GM18505 (cell line): ENCODE measurements at regions not wholly inside any gene's neighbourhood (a gene's known extent, or its start where the extent isn't known, plus 50 kb on each side); places are given as distances from the start of the nearest gene placed in this dataset.

Experiments used
- ATAC-seq: cut with Tn5 transposase; IDR thresholded peaks from one replicate; pipeline ENCODE4 v1.9.1; 2021; ENCODE audit not compliant: unreplicated experiment
- POLR2A ChIP-seq: IDR thresholded peaks from 4 replicates; pipeline ENCODE4 v1.6.1; 2011; ENCODE audit warnings: borderline replicate concordance; ENCODE audit not compliant: insufficient read depth, insufficient read length; ENCODE audit errors: extremely low read depth

- TF ChIP-seq POLR2A, result no peak
- ATAC-seq, result no peak
These were observed 151.4 kb upstream of the CPSF6 start for GRCh38 chr12:69087986-69088385.

- TF ChIP-seq POLR2A, result no peak
- no peak for ATAC-seq
These were observed 148.6 kb upstream of the CPSF6 start for GRCh38 chr12:69090722-69091121.

DNA sequence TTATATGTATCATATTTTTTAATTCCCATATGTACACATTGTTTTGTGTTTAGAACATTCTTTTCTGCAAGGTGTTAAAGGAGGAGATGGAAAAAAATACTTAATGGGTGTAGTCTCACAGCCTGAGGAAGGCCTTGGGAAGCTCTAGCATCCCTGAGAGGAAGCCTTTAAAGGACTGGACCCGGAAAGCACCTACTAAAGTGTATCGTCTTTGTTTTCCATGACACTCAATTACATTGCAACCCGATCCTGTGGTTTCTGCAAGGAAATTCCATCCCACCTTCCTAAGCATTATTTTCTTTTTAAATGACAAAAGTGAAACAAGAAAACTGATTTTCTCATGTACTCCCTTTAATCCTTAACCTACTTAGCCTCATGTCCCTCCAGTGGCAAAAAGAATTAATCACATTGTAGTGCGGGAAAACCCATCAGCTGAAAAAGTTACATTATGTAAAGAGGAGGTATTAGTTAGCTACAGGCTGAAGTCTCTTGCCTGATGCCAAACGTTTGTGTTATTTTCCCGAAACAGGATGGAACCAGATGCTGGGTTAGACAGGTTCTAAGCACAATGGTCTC lies 147.8 kb upstream of the CPSF6 start:
- TF ChIP-seq POLR2A, result no peak
- ATAC-seq, result no peak

GRCh38 chr12:69092137-69092536 lies 147.2 kb upstream of the CPSF6 start:
- no peak for TF ChIP-seq POLR2A
- ATAC-seq, result no peak

- TF ChIP-seq POLR2A, result no peak
- no peak for ATAC-seq
These were observed 144.7 kb upstream of the CPSF6 start for GRCh38 chr12:69094606-69095216.

DNA sequence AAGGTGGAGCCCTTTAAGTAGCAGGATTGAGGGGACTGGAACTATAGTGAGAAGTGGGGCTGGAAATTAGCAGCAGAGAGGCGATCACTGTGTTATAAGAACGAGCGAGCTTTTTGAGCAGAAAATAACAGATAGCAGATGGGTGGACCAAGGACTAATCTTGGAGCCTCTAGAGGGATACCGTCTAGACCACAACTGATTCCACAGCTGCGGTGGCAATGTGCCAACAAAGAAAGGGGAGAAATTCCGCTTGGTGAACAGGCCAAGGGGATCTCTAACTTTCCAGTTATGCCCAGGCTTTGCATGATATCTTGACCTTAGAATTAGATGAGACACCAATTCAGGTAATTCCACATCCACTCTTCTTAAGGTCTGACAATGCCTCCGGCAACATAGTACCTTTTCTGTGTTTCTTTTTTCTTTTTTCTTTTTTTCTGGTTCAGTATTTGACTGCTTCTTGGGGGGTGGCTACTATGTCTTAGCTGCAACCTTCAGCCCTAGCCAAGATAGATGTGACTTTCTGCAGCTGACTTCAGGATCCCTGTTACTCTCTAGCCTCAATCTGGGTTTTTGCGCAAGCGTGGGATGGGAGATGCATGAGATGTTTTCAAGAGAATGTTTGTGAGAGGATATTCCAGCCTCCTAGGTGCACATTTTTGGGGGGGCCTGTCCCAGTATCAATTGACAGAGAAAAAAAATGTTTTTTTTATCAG lies 143.4 kb upstream of the CPSF6 start:
- no peak for ATAC-seq
- no peak for TF ChIP-seq POLR2A

DNA sequence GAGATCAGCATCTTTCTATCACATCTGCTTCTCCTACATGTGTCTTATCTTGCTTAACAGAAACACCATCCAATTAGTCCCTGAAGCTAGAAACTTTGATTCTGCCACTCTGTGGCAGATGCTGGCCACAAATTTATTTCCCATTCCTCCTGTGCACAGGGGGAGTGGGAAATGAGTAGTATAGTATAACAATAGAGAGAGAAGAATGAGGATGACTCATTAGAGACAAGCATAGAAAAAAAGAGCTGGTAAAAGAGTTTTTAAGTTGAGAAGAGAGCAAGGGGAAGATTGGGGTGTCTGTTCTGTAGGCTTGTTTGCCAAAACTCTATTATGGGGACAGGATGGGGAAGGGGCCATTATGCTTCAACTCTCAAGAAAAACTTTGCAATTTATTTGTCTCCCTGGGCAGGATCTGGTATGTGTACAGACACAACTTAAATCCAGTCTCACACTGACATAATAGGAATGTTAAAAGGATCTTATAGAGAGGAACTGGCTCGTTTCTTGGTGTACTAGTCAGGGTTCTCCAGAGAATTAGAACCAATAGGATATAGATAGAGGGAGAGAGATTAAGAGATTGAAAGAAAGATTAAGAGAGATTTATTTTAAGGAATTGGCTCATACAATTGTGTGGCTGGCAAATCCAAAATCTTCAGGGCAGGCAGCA lies 142.6 kb upstream of the CPSF6 start:
- no peak for ATAC-seq
- no peak for TF ChIP-seq POLR2A

- no peak for TF ChIP-seq POLR2A
- ATAC-seq, result no peak
These were observed 141.6 kb upstream of the CPSF6 start for GRCh38 chr12:69097619-69098368.

- no peak for ATAC-seq
- no peak for TF ChIP-seq POLR2A
These were observed 140.1 kb upstream of the CPSF6 start for GRCh38 chr12:69099201-69099837.

- TF ChIP-seq POLR2A, result no peak
These were observed 137.9 kb upstream of the CPSF6 start for GRCh38 chr12:69101505-69101904.

DNA sequence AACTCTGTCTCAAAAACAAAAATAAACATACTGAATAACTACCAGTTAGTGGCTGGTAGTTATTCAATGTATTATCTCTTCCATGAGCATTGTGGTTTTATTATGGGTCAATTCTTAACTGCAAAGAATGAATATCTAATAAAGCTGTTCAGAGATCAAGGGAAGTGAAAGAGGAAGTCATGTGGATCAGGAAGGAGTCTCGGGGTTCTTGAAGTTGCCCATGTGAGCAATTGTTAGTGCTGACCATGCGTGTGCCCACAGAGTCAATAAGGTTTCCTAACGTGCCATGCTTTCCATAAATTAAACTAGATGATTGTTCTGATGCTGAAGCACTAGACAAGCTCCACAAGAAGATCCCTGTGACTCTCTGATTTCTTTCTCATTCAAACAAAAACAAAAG lies 136.5 kb upstream of the CPSF6 start:
- no peak for TF ChIP-seq POLR2A
- no peak for ATAC-seq

More at GRCh38 chr12:69101505-69101904, 137.9 kb upstream of the CPSF6 start:
- no peak for ATAC-seq

DNA sequence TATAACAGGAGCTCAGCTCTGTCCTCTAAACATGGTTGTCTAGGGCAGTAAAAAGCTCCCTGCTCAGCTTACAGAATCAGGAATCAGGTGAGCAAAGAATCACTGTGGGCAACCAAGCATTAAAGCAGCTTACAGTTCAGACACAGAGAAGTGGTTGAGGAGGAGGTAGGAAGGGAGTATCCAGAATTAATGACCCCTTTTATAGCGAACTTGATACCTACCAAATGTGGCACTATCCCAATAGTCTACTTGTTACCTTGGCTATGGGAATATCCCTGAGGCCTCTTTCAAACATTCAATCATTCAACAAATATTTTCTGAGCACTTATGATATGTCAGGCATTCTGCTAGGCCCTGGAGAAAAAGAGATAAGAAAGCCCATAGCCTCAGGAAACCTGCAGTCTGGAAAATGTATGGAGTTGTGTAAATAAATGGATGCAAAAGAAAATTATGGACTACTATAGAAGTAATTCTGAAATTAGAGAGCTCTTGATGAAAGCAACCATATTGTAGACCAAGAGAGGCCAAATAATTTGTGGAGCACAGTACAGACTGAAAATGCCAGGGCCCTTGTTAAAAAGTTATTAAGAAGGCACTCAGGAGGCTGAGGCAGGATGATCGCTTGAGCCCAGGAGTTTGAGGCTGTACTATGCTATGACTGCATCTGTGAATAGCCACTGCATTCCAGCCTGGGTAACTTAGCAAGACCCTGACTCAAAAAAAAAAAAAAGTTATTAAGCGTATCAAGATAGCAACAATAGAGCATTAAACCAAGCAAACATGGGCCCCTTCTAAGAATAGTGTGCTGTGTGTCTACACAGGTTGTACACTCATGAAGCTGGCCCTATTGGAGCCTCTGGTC lies 134.0 kb upstream of the CPSF6 start:
- no peak for ATAC-seq
- no peak for TF ChIP-seq POLR2A

DNA sequence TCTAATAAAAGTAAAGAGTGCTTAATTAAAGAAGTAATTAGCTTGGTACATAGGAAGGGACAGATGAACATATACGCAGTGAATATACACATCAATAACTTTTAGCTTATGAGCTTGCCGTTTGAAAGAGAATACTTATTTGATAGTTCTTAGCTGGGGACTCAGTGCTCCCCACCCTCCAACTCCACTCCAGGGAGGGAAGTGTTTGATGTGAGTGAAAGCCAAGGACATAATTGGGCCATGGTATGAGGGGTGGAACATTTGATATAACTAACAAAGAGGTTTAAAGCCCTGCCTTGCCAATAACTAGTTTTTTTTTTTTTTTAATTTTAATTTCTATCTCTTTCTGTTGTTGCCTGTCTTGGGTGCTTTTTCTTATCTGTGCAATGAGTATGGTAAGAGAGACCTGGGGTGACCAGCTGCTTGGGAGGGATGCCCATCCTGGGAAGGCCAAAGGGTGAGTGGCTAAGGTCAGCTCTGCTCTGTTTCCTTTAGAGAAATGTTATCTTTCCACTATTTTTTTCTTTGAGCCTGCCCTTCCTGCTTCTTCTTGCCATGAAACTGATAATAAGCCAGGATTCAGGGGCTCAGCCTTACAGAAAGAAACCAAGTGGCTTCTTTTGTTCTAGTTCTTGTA lies 132.8 kb upstream of the CPSF6 start:
- TF ChIP-seq POLR2A, result no peak
- ATAC-seq, result no peak
